ENCODE measurements at regions not wholly inside any gene's neighbourhood (a gene's known extent, or its start where the extent isn't known, plus 50 kb on each side); places are given as distances from the start of the nearest gene placed in this dataset.

DNA sequence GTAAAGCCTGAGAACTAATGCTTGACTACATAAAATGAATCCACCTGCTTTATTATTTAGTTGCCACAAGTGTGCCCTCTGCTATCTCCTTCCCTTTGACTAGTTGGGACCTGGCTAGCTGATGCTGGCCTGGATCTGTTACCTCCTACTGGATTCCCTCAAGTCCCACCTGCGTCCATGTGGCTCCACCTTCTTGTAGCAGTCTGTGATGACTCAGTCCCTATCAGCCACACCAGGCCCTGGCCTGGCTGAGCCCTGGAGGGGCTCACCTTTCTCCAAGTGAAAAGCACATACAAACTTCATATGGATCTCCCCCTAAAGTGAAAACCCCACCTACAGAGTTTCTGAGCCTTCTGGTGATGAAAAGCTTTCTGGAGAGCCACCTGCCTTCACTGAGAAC lies 611.4 kb downstream of the SEMA5A start:
- Histone ChIP-seq H2AFZ (ENCODE audit: low read length) (no peak overlapping the region), H4K91ac (replicated peaks; ENCODE audit: insufficient read length, low read length) (no peak overlapping the region), H3K79me2 (ENCODE audit: control insufficient read depth in 1 of 2, insufficient read depth in 2 of 2, low read length in 2 of 2) (no peaks in the 10 kb centered on the region), H4K5ac (ENCODE audit: insufficient read length, low read depth, low read length) (no peak overlapping the region), H3K27ac (ENCODE audit: low read depth, low read length) (no peak overlapping the region), H3K9me3 (ENCODE audit: insufficient read depth in 2 of 2, low read depth in 1 of 2, low read length in 1 of 2) (no peaks in the 10 kb centered on the region), H3K18ac (ENCODE audit: extremely low read depth, low read length) (no peak overlapping the region), H3K23me2 (ENCODE audit: low read depth, low read length) (no peaks in the 10 kb centered on the region), H3K79me1 (ENCODE audit: low read depth, low read length) (no peaks in the 10 kb centered on the region), H2BK12ac (ENCODE audit: low read depth, low read length) (no peak overlapping the region), H3K4me1 (replicated peaks in 1 of 4; ENCODE audit: control insufficient read depth in 3 of 4, insufficient read depth in 4 of 4, low read length in 3 of 4) (no peaks in the 10 kb centered on the region), H3K4me3 (ENCODE audit: extremely low read depth in 1 of 4, insufficient read depth in 2 of 4, low read depth in 3 of 4, low read length in 4 of 4) (no peak overlapping the region), H3K23ac (ENCODE audit: insufficient read length) (no peak overlapping the region), H4K20me1 (replicated peaks in 1 of 2; ENCODE audit: control insufficient read depth in 1 of 2, insufficient read depth in 2 of 2, low read length in 2 of 2) (no peaks in the 10 kb centered on the region), H2BK120ac (replicated peaks; ENCODE audit: low read depth, low read length) (no peak overlapping the region), H3K56ac (replicated peaks; ENCODE audit: insufficient read length, low read depth, low read length) (no peak overlapping the region), H2BK20ac (ENCODE audit: low read length) (no peak overlapping the region), H2BK15ac (ENCODE audit: low read length) (no peak overlapping the region), H3K36me3 (ENCODE audit: control insufficient read depth in 2 of 4, insufficient read depth in 4 of 4, low read length in 3 of 4) (no peaks in the 10 kb centered on the region), H2BK5ac (ENCODE audit: low read depth, low read length) (no peak overlapping the region), H3K4me2 (ENCODE audit: insufficient read depth in 1 of 2, low read depth in 2 of 2, low read length in 2 of 2) (no peak overlapping the region), H3K4ac (replicated peaks; ENCODE audit: insufficient read length, low read depth, low read length) (no peak overlapping the region), H4K8ac (ENCODE audit: extremely low read depth, insufficient read depth, low read length) (no peak overlapping the region), H3K9ac (replicated peaks in 1 of 4; ENCODE audit: extremely low read depth in 1 of 4, low read depth in 3 of 4, low read length in 3 of 4) (no peak overlapping the region), H3K27me3 (replicated peaks in 1 of 4; ENCODE audit: control insufficient read depth in 3 of 4, extremely low read depth in 1 of 4, insufficient read depth in 3 of 4, low read length in 3 of 4) (no peaks in the 10 kb centered on the region), H2AK5ac (ENCODE audit: low read depth, low read length) (no peak overlapping the region), H3K14ac (ENCODE audit: insufficient read length) (no peak overlapping the region)
- 94% methylated on average over 1 of the region's 1 CpG; no CpG with 5 or more reads in 1 of the 2 experiments for WGBS, 2 experiments (ENCODE audit: extremely low coverage in 1 of 2, insufficient coverage in 1 of 2, insufficient read length in 1 of 2, insufficient replicate concordance in 2 of 2, low coverage in 1 of 2, low lambda C conversion rate in 2 of 2, missing lambda C conversion rate in 1 of 2)
- DNase-seq (ENCODE audit: low read depth in 1 of 2, low spot score in 2 of 2) = no peak
- ChIA-PET CTCF (ENCODE audit: partially characterized antibody) (interaction anchor here (1.8 kb wide), 1 partner anchor 26 kb away, joined by 7 read pairs; no protein-coding TSS in a partner anchor), POLR2A (ENCODE audit: partially characterized antibody) (no interaction called here)
- FAIRE-seq = no peak
- no peak for TF ChIP-seq MAFK (IDR thresholded peaks at IDR 0.05; ENCODE audit: low read depth, low read length)

Measured in H1 (cell line).